Kidney (tissue), 13 donors: ENCODE measurements at regions not wholly inside any gene's neighbourhood (a gene's known extent, or its start where the extent isn't known, plus 50 kb on each side); places are given as distances from the start of the nearest gene placed in this dataset.

ENCODE experiments used
- DNase-seq, 5 donors: peaks; one replicate each; pipeline ENCODE4 v3.0.0-alpha.2; 2013 to 2020
- FAIRE-seq: peaks from 2 replicates; lab custom pipeline; 2012; peaks lifted over from hg19 to GRCh38; lab: Jason Lieb, UNC
- H3K27ac ChIP-seq, 2 donors: one replicate each; pipeline ENCODE4 v1.7.0; 2013; ENCODE audit warnings: low read depth in 2 of 2, low read length in 2 of 2, inconsistent platforms in 1 of 2
- H3K27me3 ChIP-seq: one replicate; pipeline ENCODE4 v1.7.1; 2013; ENCODE audit warnings: low read length, inconsistent platforms; ENCODE audit not compliant: control insufficient read depth, insufficient read depth
- H3K36me3 ChIP-seq, 3 donors: one replicate each; pipeline versions ENCODE4 v1.7.0 to v1.7.1; 2013; ENCODE audit warnings: low read length in 3 of 3, control low read depth in 1 of 3, inconsistent platforms in 1 of 3; ENCODE audit not compliant: insufficient read depth in 3 of 3, control insufficient read depth in 2 of 3
- H3K4me1 ChIP-seq, 3 donors: one replicate each; pipeline versions ENCODE4 v1.7.0 to v1.7.1; 2013; ENCODE audit warnings: low read length in 3 of 3, inconsistent platforms in 1 of 3, low read depth in 1 of 3; ENCODE audit not compliant: control insufficient read depth in 2 of 3, insufficient read depth in 2 of 3
- H3K4me3 ChIP-seq, 3 donors: one replicate each; pipeline versions ENCODE4 v1.7.0 to v1.8.1; 2013; ENCODE audit warnings: low read length in 3 of 3, control low read depth in 1 of 3, inconsistent platforms in 1 of 3
- H3K9ac ChIP-seq, 3 donors: one replicate each; pipeline versions ENCODE4 v1.7.0 to v1.7.1; 2013; ENCODE audit warnings: low read length in 3 of 3, control low read depth in 1 of 3, inconsistent platforms in 1 of 3
- H3K9me3 ChIP-seq, 3 donors: one replicate each; pipeline versions ENCODE4 v1.7.0 to v1.7.1; 2013; ENCODE audit warnings: low read length in 3 of 3, control low read depth in 1 of 3, inconsistent platforms in 1 of 3; ENCODE audit not compliant: control insufficient read depth in 2 of 3, insufficient read depth in 1 of 3
- intact Hi-C: fragments of 100-400 bp; cut with DNase I; formaldehyde crosslinking; loops from one replicate; pipeline ENCODE4 v1.11.1; 2022
- TF ChIP-seq, protein P1 (sequence below): IDR thresholded peaks from 3 replicates; pipeline ENCODE4 v1.5.1; 2012; ENCODE audit warnings: mild to moderate bottlenecking, moderate library complexity, borderline replicate concordance; ENCODE audit not compliant: insufficient read depth; ENCODE audit errors: extremely low read depth
- donor health status: control.
- donor health status: control.
- donor health status: control.
- donor health status: control.
- donor health status: control.
- donor health status: DM: yes; HTN: yes; CAD: no.
- donor health status: Normal renal cell carcinoma (clear cell type).

DNA sequence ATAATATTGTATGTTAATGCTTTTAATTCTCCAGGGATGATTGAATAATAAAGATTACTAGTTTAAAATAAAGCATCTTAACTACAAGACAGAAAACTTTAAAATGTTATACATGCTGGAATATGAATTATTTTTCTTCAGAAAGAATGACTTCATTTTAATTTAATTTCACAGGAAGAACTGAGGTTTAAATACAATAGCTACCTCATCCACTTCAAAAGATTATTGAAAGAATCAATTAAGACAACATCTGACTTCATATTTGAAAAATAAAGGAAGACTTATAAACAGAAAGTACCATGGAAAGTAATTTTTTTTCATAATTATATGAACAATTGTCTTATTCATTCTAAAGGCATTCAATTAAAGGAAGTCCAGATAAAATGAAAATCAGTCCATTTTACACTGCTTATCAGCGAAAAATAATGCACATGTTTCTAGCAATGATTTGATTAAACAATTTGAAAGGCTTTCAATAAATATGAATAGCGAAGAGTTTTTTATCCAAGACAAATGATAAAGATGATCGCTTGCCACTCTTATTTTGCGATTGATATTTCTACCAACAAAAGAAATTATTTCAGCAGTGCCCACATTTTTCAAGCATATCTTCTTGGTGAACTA, 368.5 kb upstream of the OPRM1 start:
- intact Hi-C loops, result no loop called here
- H3K4me3 ChIP-seq, result no peak overlapping the region
- H3K36me3 ChIP-seq, result no peaks in the 10 kb centered on the region
- DNase-seq (no peak), FAIRE-seq (no peak)
- H3K4me1 ChIP-seq, result no peaks in the 10 kb centered on the region
- H3K9me3 ChIP-seq, result no peaks in the 10 kb centered on the region
- no peak overlapping the region for H3K9ac ChIP-seq
- no peak overlapping the region for H3K27ac ChIP-seq
- TF ChIP-seq, protein P1, sequence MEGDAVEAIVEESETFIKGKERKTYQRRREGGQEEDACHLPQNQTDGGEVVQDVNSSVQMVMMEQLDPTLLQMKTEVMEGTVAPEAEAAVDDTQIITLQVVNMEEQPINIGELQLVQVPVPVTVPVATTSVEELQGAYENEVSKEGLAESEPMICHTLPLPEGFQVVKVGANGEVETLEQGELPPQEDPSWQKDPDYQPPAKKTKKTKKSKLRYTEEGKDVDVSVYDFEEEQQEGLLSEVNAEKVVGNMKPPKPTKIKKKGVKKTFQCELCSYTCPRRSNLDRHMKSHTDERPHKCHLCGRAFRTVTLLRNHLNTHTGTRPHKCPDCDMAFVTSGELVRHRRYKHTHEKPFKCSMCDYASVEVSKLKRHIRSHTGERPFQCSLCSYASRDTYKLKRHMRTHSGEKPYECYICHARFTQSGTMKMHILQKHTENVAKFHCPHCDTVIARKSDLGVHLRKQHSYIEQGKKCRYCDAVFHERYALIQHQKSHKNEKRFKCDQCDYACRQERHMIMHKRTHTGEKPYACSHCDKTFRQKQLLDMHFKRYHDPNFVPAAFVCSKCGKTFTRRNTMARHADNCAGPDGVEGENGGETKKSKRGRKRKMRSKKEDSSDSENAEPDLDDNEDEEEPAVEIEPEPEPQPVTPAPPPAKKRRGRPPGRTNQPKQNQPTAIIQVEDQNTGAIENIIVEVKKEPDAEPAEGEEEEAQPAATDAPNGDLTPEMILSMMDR, result no peak
- H3K27me3 ChIP-seq, result no peaks in the 10 kb centered on the region

DNA sequence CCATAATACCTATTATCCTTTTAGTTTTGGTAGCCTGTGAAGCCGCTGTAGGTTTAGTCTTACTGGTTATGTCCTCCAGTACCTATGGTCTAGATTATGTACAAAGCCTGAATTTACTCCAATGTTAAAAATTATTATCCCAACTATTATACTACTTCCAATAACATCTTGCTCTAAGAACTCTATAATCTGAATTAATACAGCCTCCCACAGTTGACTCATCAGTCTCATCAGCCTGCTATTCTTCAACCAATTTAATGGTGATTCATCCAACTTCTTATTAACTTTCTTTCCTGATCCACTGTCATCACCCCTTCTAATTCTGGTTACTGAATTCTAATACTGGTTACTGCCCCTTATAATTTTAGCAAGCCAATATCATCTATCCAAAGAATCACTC, 370.3 kb upstream of the OPRM1 start:
- intact Hi-C loops, result no loop called here
- no peak overlapping the region for H3K4me3 ChIP-seq
- TF ChIP-seq, protein P1, result no peak
- H3K27ac ChIP-seq, result no peak overlapping the region
- H3K9ac ChIP-seq, result no peak overlapping the region
- H3K36me3 ChIP-seq, result no peaks in the 10 kb centered on the region
- FAIRE-seq (no peak), DNase-seq (no peak)
- no peaks in the 10 kb centered on the region for H3K4me1 ChIP-seq
- H3K9me3 ChIP-seq, result no peaks in the 10 kb centered on the region
- no peaks in the 10 kb centered on the region for H3K27me3 ChIP-seq

DNA sequence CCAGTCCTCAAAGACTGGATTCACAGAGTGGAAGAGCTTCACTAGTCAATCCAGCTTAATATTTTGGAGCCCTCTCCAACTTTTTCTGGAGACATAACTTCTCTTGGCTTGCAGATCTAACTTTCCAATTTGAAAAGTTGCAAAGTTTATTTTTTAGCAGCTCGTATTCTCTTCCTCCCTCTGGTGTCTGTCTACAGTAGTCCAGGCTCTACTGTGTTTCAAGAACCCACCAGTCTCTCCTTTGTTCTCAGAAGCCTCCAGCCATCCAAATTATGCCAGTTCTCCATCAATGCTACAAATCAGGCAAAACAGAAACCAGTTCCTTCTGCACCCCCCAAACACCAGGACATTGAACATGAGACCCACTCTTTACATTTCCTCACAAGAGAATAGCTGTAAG, 376.1 kb upstream of the OPRM1 start:
- FAIRE-seq, result no peak
- DNase-seq, result no peak
- Histone ChIP-seq H3K36me3 (no peaks in the 10 kb centered on the region), H3K9ac (no peak overlapping the region), H3K9me3 (peaks cover 0 to 3% (median 0%) of the 10 kb centered on the region in 3 donors), H3K27ac (no peak overlapping the region), H3K4me1 (no peaks in the 10 kb centered on the region), H3K27me3 (no peaks in the 10 kb centered on the region), H3K4me3 (no peak overlapping the region)
- TF ChIP-seq, protein P1, result no peak
- intact Hi-C loops, result no loop called here

DNA sequence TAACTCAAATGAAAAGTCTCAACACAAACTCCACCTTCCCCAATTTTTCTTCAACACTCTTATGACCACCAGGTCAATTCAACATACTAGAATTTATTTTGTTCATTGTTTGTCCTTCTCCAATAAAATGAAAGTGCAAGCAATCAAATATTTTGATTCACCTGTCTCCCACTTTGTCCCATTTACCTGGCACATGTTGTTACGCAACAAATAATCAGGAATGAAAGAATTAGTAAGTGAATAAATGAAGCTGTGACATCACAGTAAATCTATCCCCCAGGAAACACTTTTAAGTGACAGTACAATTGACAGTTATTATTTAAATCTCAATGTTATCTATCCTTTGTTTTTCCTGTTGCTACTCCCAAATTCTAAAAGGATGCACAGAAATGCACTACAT, 393.7 kb upstream of the OPRM1 start:
- DNase-seq, result no peak
- Histone ChIP-seq H3K27me3 (no peaks in the 10 kb centered on the region), H3K36me3 (no peaks in the 10 kb centered on the region), H3K4me1 (no peaks in the 10 kb centered on the region), H3K9me3 (no peaks in the 10 kb centered on the region), H3K4me3 (no peak overlapping the region), H3K27ac (no peak overlapping the region), H3K9ac (no peak overlapping the region)
- intact Hi-C loops, result no loop called here
- no peak for FAIRE-seq
- TF ChIP-seq, protein P1, result no peak
